SU-DHL-6 (cell line): ENCODE measurements at regions not wholly inside any gene's neighbourhood (a gene's known extent, or its start where the extent isn't known, plus 50 kb on each side); places are given as distances from the start of the nearest gene placed in this dataset.

Source experiments
- EZH2phosphoT487 ChIP-seq: fragments of 200-600 bp; sonication (generic), shearing (Covaris generic); conservative IDR thresholded peaks from 2 replicates; pipeline ENCODE4 v1.6.1; 2018; ENCODE audit warnings: mild to moderate bottlenecking, antibody characterized with exemption, low read length, moderate library complexity, mixed read lengths
- TF ChIP-seq, protein P1 (sequence below): fragments of 200-600 bp; sonication (generic); IDR thresholded peaks from one replicate; pipeline ENCODE4 v1.5.1; 2017; ENCODE audit warnings: antibody characterized with exemption, mild to moderate bottlenecking, low read length, moderate library complexity; ENCODE audit not compliant: insufficient read depth, poor library complexity, severe bottlenecking

- TF ChIP-seq, protein P1, sequence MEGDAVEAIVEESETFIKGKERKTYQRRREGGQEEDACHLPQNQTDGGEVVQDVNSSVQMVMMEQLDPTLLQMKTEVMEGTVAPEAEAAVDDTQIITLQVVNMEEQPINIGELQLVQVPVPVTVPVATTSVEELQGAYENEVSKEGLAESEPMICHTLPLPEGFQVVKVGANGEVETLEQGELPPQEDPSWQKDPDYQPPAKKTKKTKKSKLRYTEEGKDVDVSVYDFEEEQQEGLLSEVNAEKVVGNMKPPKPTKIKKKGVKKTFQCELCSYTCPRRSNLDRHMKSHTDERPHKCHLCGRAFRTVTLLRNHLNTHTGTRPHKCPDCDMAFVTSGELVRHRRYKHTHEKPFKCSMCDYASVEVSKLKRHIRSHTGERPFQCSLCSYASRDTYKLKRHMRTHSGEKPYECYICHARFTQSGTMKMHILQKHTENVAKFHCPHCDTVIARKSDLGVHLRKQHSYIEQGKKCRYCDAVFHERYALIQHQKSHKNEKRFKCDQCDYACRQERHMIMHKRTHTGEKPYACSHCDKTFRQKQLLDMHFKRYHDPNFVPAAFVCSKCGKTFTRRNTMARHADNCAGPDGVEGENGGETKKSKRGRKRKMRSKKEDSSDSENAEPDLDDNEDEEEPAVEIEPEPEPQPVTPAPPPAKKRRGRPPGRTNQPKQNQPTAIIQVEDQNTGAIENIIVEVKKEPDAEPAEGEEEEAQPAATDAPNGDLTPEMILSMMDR = no peak
- TF ChIP-seq EZH2phosphoT487 = no peak
Observed at GRCh38 chr12:20040184-20040583, 328.2 kb upstream of the PDE3A start.
